Astrocyte of the spinal cord (primary cell): ENCODE measurements at regions not wholly inside any gene's neighbourhood (a gene's known extent, or its start where the extent isn't known, plus 50 kb on each side); places are given as distances from the start of the nearest gene placed in this dataset.
A peak's percentile ranks its signal among the peaks of the same experiment; 100 is the strongest.

Experiments
- DNase-seq: peaks from one replicate; pipeline ENCODE4 v3.0.0; 2011; ENCODE audit warnings: low read depth, low spot score
- H3K4me3 ChIP-seq: 2 replicates; pipeline ENCODE4 v1.5.1; 2011; ENCODE audit warnings: low read depth, mild to moderate bottlenecking, low read length, moderate library complexity
- CTCF ChIP-seq: IDR thresholded peaks from 2 replicates; pipeline ENCODE4 v1.5.1; 2012; ENCODE audit warnings: low read depth, mild to moderate bottlenecking, low read length, inconsistent platforms
- in situ Hi-C: cut with HindIII; loops from 2 replicates; pipeline ENCODE4 v1.10.0; 2017; ENCODE audit warnings: low sequenced_read_pairs

- TF ChIP-seq CTCF, result no peak
- peak; percentile 32 for DNase-seq
- in situ Hi-C loops, result no loop called here
- H3K4me3 ChIP-seq, result no peak overlapping the region
Observed at GRCh38 chr2:67974559-67975430, 88.0 kb downstream of the C1D start.

- no peak overlapping the region for H3K4me3 ChIP-seq
- in situ Hi-C loops, result no loop called here
- no peak for TF ChIP-seq CTCF
- DNase-seq, result no peak
Observed at GRCh38 chr2:67977464-67977863, 85.3 kb downstream of the C1D start.

GRCh38 chr2:67982956-67983355 lies 79.8 kb downstream of the C1D start:
- no peak for TF ChIP-seq CTCF
- in situ Hi-C loops, result no loop called here
- H3K4me3 ChIP-seq, result no peak overlapping the region
- peak; percentile 41 for DNase-seq

GRCh38 chr2:67984600-67984999 lies 78.2 kb downstream of the C1D start:
- in situ Hi-C loops, result no loop called here
- TF ChIP-seq CTCF, result no peak
- no peak overlapping the region for H3K4me3 ChIP-seq
- DNase-seq, result no peak

GRCh38 chr2:67985586-67985985 lies 77.2 kb downstream of the C1D start:
- DNase-seq, result no peak
- H3K4me3 ChIP-seq, result no peak overlapping the region
- TF ChIP-seq CTCF, result no peak
- in situ Hi-C loops, result no loop called here

GRCh38 chr2:67986258-67986657 lies 76.5 kb downstream of the C1D start:
- DNase-seq, result no peak
- in situ Hi-C loops, result no loop called here
- no peak for TF ChIP-seq CTCF
- H3K4me3 ChIP-seq, result no peak overlapping the region
